ENCODE measurements at regions not wholly inside any gene's neighbourhood (a gene's known extent, or its start where the extent isn't known, plus 50 kb on each side); places are given as distances from the start of the nearest gene placed in this dataset.

DNA sequence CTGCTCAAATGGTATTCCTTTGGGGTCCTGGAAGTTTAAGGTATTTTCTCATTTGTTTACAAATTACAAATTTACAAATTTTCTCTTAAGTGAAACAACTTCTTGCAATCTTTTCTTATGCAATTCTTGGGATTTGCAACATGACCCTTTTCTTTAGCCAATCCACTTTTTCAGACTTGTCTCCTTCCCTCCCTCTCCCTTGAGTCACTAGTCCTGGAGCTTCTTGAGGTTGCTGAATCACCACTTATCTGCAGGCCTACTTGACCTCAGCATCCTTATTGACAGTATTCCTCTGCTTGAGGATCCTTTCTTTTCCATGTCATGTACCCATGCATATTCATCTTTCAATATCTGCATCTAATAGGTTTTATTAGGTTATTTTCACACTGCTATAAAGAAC, 302.8 kb upstream of the ADAMTS5 start:
- TF ChIP-seq CTCF (IDR thresholded peaks at IDR 0.05) (no peak), POLR2A (IDR thresholded peaks at IDR 0.05) (no peak)
